Kidney (tissue), 13 donors: ENCODE measurements at regions not wholly inside any gene's neighbourhood (a gene's known extent, or its start where the extent isn't known, plus 50 kb on each side); places are given as distances from the start of the nearest gene placed in this dataset.

Experiments used
- DNase-seq, 5 donors: peaks; one replicate each; pipeline ENCODE4 v3.0.0-alpha.2; 2013 to 2020
- FAIRE-seq: peaks from 2 replicates; lab custom pipeline; 2012; peaks lifted over from hg19 to GRCh38; lab: Jason Lieb, UNC
- H3K27ac ChIP-seq, 2 donors: one replicate each; pipeline ENCODE4 v1.7.0; 2013; ENCODE audit warnings: low read depth in 2 of 2, low read length in 2 of 2, inconsistent platforms in 1 of 2
- H3K27me3 ChIP-seq: one replicate; pipeline ENCODE4 v1.7.1; 2013; ENCODE audit warnings: low read length, inconsistent platforms; ENCODE audit not compliant: control insufficient read depth, insufficient read depth
- H3K36me3 ChIP-seq, 3 donors: one replicate each; pipeline versions ENCODE4 v1.7.0 to v1.7.1; 2013; ENCODE audit warnings: low read length in 3 of 3, control low read depth in 1 of 3, inconsistent platforms in 1 of 3; ENCODE audit not compliant: insufficient read depth in 3 of 3, control insufficient read depth in 2 of 3
- H3K4me1 ChIP-seq, 3 donors: one replicate each; pipeline versions ENCODE4 v1.7.0 to v1.7.1; 2013; ENCODE audit warnings: low read length in 3 of 3, inconsistent platforms in 1 of 3, low read depth in 1 of 3; ENCODE audit not compliant: control insufficient read depth in 2 of 3, insufficient read depth in 2 of 3
- H3K4me3 ChIP-seq, 3 donors: one replicate each; pipeline versions ENCODE4 v1.7.0 to v1.8.1; 2013; ENCODE audit warnings: low read length in 3 of 3, control low read depth in 1 of 3, inconsistent platforms in 1 of 3
- H3K9ac ChIP-seq, 3 donors: one replicate each; pipeline versions ENCODE4 v1.7.0 to v1.7.1; 2013; ENCODE audit warnings: low read length in 3 of 3, control low read depth in 1 of 3, inconsistent platforms in 1 of 3
- H3K9me3 ChIP-seq, 3 donors: one replicate each; pipeline versions ENCODE4 v1.7.0 to v1.7.1; 2013; ENCODE audit warnings: low read length in 3 of 3, control low read depth in 1 of 3, inconsistent platforms in 1 of 3; ENCODE audit not compliant: control insufficient read depth in 2 of 3, insufficient read depth in 1 of 3
- intact Hi-C: fragments of 100-400 bp; cut with DNase I; formaldehyde crosslinking; loops from one replicate; pipeline ENCODE4 v1.11.1; 2022
- TF ChIP-seq, protein P1 (sequence below): IDR thresholded peaks from 3 replicates; pipeline ENCODE4 v1.5.1; 2012; ENCODE audit warnings: mild to moderate bottlenecking, moderate library complexity, borderline replicate concordance; ENCODE audit not compliant: insufficient read depth; ENCODE audit errors: extremely low read depth
- donor health status: control.
- donor health status: control.
- donor health status: control.
- donor health status: control.
- donor health status: control.
- donor health status: DM: yes; HTN: yes; CAD: no.
- donor health status: Normal renal cell carcinoma (clear cell type).

DNA sequence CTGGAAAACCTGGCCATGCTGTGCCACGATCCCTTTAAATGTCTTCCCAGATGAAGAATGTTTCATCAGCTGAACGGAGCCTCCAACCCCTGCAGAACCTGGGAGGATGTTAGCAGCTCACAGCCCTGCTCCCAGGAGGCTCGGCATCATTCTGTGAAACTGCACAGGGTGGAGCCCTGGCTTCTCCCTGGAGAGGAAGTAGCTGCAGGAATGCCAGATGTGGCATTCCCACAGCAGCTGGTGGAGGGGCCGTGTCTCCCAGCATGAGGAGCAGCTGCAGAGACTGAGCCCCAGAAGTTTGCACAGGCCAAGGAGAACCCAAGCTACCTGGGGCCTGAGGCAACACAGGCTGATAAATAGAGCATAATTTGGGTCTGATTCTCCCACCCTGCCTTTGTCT, 165.8 kb upstream of the MAP3K1 start:
- no peak overlapping the region for H3K9ac ChIP-seq
- H3K4me3 ChIP-seq: no peak overlapping the region
- no peak overlapping the region for H3K27ac ChIP-seq
- DNase-seq (peak in 1 of 5 donors; percentile 77), FAIRE-seq (no peak)
- H3K4me1 ChIP-seq: no peaks in the 10 kb centered on the region
- TF ChIP-seq, protein P1, sequence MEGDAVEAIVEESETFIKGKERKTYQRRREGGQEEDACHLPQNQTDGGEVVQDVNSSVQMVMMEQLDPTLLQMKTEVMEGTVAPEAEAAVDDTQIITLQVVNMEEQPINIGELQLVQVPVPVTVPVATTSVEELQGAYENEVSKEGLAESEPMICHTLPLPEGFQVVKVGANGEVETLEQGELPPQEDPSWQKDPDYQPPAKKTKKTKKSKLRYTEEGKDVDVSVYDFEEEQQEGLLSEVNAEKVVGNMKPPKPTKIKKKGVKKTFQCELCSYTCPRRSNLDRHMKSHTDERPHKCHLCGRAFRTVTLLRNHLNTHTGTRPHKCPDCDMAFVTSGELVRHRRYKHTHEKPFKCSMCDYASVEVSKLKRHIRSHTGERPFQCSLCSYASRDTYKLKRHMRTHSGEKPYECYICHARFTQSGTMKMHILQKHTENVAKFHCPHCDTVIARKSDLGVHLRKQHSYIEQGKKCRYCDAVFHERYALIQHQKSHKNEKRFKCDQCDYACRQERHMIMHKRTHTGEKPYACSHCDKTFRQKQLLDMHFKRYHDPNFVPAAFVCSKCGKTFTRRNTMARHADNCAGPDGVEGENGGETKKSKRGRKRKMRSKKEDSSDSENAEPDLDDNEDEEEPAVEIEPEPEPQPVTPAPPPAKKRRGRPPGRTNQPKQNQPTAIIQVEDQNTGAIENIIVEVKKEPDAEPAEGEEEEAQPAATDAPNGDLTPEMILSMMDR: no peak
- no peaks in the 10 kb centered on the region for H3K36me3 ChIP-seq
- no peaks in the 10 kb centered on the region for H3K27me3 ChIP-seq
- intact Hi-C loops: no loop called here
- no peaks in the 10 kb centered on the region for H3K9me3 ChIP-seq

DNA sequence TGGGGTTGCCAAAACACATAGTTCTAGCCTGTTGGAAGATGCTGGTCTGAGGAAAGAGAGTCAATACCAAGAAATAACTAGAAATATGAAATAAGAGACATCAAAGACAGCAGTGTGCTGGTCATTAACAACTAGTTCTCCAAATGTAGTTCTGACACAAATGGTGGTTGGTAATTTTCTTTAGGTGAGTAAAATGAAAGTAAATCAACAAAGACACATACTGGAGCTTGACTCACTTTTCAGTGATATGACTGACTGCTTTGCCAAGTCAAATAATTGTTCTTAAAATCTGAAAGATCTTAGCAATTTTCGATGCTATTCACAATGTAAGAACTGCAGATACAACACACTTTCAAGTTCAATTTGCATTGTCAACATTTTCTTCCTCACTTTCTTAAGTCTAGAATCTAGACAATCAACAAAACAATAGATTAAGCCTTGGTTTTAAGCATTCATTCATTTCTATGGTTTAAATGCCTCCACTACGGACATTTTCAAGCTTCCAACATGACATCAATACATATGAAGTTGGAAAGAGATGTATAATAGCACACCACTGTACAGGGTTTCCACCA, 166.8 kb upstream of the MAP3K1 start:
- H3K27ac ChIP-seq: no peak overlapping the region
- no peaks in the 10 kb centered on the region for H3K9me3 ChIP-seq
- H3K4me3 ChIP-seq: no peak overlapping the region
- no peaks in the 10 kb centered on the region for H3K36me3 ChIP-seq
- H3K27me3 ChIP-seq: no peaks in the 10 kb centered on the region
- FAIRE-seq (no peak), DNase-seq (no peak)
- H3K9ac ChIP-seq: no peak overlapping the region
- H3K4me1 ChIP-seq: no peaks in the 10 kb centered on the region
- TF ChIP-seq, protein P1: no peak
- intact Hi-C loops: no loop called here

DNA sequence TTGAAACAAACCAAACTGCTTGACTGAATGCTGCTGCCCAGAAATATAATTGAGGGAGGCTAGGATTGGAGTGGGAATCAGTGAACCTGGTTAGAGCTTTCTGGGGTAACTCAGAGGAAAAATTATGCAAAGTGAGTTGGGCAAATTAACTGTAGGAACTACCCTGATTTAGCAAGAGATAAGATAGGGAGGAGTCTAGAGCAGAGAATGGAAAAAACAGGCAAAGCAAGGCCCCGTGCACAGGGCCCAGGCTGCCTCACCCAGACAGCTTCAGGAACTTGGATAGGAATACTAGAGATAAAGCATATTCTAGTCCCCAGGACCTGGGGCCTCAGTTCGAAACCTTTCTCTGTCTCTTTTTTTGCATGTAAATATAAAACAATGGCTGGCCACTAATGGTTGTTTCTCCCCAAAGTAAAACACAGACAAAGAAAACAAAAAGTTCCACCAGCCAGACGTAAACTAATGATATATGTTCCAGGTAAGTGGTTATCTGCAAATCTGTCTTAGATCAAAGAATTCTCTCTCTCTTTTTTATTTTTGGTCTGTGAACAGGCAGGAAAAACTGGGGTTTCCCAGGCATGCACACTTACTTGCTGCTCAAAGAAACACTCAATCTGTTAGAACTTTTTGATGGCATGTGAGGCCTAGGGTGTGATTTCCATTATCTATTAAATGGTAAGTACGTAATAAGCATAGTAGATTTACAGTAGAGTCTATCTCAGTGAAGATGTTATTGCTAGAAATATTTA, 168.1 kb upstream of the MAP3K1 start:
- H3K9ac ChIP-seq: no peak overlapping the region
- intact Hi-C loops: no loop called here
- FAIRE-seq (no peak), DNase-seq (no peak)
- no peak overlapping the region for H3K4me3 ChIP-seq
- H3K36me3 ChIP-seq: no peaks in the 10 kb centered on the region
- no peaks in the 10 kb centered on the region for H3K27me3 ChIP-seq
- H3K27ac ChIP-seq: no peak overlapping the region
- peaks cover 0 to 6% (median 2%) of the 10 kb centered on the region in 3 donors for H3K4me1 ChIP-seq
- H3K9me3 ChIP-seq: no peaks in the 10 kb centered on the region
- TF ChIP-seq, protein P1: no peak
